ENCODE measurements at regions not wholly inside any gene's neighbourhood (a gene's known extent, or its start where the extent isn't known, plus 50 kb on each side); places are given as distances from the start of the nearest gene placed in this dataset.
"Not testable (repeated sequence)": the region's sequence is repeated elsewhere in the genome, so short reads cannot be mapped to it uniquely, and the experiment has no call there.

DNA sequence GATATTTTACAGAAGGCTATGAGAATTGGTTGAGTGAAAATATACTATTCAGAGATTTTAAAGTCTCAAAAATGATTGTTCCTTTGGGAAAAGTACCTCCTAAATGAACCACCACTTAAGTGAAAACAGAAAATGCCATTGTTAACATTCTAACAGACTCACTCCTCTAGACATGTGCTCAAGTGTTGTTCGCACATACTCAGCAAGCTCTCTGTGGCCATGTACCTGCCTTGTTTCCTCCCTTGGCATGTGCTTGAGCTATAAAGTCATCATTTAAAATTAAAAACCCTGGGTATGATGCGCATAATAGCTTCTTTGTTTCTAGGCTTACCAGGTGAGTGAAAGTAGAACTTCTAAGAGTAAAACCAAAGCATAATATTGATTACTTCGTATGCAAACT is 343.2 kb upstream of the VRK2 start:
- in situ Hi-C loops (cut with MboI; ENCODE audit: low sequenced_read_pairs, unreplicated experiment), result no loop called here

GRCh38 chr2:57707794-57708193 is 338.8 kb upstream of the VRK2 start:
- in situ Hi-C loops (cut with MboI; ENCODE audit: low sequenced_read_pairs, unreplicated experiment); DNase-seq (ENCODE audit: low spot score): not testable (repeated sequence)

More for the DNA sequence above, 343.2 kb upstream of the VRK2 start:
- DNase-seq (ENCODE audit: low spot score), result no peak
- TF ChIP-seq, protein P1, sequence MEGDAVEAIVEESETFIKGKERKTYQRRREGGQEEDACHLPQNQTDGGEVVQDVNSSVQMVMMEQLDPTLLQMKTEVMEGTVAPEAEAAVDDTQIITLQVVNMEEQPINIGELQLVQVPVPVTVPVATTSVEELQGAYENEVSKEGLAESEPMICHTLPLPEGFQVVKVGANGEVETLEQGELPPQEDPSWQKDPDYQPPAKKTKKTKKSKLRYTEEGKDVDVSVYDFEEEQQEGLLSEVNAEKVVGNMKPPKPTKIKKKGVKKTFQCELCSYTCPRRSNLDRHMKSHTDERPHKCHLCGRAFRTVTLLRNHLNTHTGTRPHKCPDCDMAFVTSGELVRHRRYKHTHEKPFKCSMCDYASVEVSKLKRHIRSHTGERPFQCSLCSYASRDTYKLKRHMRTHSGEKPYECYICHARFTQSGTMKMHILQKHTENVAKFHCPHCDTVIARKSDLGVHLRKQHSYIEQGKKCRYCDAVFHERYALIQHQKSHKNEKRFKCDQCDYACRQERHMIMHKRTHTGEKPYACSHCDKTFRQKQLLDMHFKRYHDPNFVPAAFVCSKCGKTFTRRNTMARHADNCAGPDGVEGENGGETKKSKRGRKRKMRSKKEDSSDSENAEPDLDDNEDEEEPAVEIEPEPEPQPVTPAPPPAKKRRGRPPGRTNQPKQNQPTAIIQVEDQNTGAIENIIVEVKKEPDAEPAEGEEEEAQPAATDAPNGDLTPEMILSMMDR (IDR thresholded peaks at IDR 0.05; ENCODE audit: borderline replicate concordance, control extremely low read depth, extremely low read depth, insufficient read depth, missing control alignments), result no peak

DNA sequence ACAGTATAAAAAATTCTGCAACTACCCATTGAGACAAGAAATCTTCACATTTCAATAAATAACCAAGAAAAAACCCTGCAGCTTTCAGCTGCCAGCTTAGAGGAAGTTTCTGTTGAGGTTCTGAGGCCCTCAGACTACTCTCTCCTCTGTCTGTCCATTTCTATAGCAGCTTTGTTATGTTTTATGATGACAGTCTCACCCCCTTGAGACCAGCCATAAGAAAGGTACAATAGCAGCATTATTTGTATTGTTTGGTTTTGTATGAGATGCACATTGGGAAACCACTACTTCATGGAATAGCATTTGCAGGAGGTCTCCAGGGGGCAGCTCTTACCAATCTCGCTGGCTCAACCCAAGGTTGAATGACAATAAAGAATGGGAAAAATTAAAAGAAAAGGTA is 334.6 kb upstream of the VRK2 start:
- in situ Hi-C loops (cut with MboI; ENCODE audit: low sequenced_read_pairs, unreplicated experiment), result no loop called here
- no peak for DNase-seq (ENCODE audit: low spot score)
- TF ChIP-seq, protein P1 (IDR thresholded peaks at IDR 0.05; ENCODE audit: borderline replicate concordance, control extremely low read depth, extremely low read depth, insufficient read depth, missing control alignments), result no peak

GRCh38 chr2:57720728-57721627 is 325.6 kb upstream of the VRK2 start:
- TF ChIP-seq, protein P1 (IDR thresholded peaks at IDR 0.05; ENCODE audit: borderline replicate concordance, control extremely low read depth, extremely low read depth, insufficient read depth, missing control alignments), result peak; percentile 75
- in situ Hi-C loops (cut with MboI; ENCODE audit: low sequenced_read_pairs, unreplicated experiment), result no loop called here
- peak; percentile 58 for DNase-seq (ENCODE audit: low spot score)

DNA sequence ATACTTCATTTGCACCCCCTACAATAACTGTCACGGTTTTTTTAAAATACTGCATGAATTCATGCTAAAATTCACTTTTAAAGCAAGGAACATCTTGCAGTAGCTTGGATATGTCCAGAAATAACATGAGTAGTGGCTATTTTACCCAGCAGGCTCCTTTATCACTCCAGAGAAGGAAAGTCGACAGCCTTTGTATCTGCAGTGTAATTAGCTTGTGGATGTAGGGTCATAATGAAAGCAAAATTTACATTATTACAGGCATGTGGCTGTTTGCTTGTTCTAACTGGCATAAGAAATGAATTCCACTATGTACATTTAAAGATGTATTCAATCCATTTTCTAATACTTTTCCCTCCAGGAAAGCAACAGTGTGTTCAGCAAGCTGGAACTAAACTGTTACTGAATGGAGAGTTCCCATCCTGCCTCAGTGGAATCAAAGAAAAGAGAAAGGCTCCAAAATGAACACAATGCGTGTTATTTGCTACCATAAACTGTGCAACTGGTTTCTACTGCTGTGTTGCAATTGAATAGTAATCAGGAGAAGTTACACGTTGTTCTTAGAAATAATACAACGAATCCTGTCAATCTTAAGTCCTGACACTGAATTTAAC is 321.2 kb upstream of the VRK2 start:
- in situ Hi-C loops (cut with MboI; ENCODE audit: low sequenced_read_pairs, unreplicated experiment), result no loop called here
- TF ChIP-seq, protein P1 (IDR thresholded peaks at IDR 0.05; ENCODE audit: borderline replicate concordance, control extremely low read depth, extremely low read depth, insufficient read depth, missing control alignments), result no peak
- DNase-seq (ENCODE audit: low spot score), result no peak

GRCh38 chr2:57726294-57726693 is 320.3 kb upstream of the VRK2 start:
- TF ChIP-seq, protein P1 (IDR thresholded peaks at IDR 0.05; ENCODE audit: borderline replicate concordance, control extremely low read depth, extremely low read depth, insufficient read depth, missing control alignments), result no peak
- peak; percentile 42 for DNase-seq (ENCODE audit: low spot score)
- in situ Hi-C loops (cut with MboI; ENCODE audit: low sequenced_read_pairs, unreplicated experiment), result no loop called here

GRCh38 chr2:57728691-57729090 is 317.9 kb upstream of the VRK2 start:
- TF ChIP-seq, protein P1 (IDR thresholded peaks at IDR 0.05; ENCODE audit: borderline replicate concordance, control extremely low read depth, extremely low read depth, insufficient read depth, missing control alignments), result no peak
- in situ Hi-C loops (cut with MboI; ENCODE audit: low sequenced_read_pairs, unreplicated experiment), result no loop called here
- DNase-seq (ENCODE audit: low spot score), result no peak

All from GM13976 (cell line).